Mesothelial cell of epicardium (in vitro differentiated cells): ENCODE measurements at regions not wholly inside any gene's neighbourhood (a gene's known extent, or its start where the extent isn't known, plus 50 kb on each side); places are given as distances from the start of the nearest gene placed in this dataset.

Experiments used
- DNase-seq, 2 experiments: peaks; one replicate each; pipeline ENCODE4 v3.0.0; 2021; ENCODE audit warnings: low spot score in 2 of 2; ENCODE audit not compliant: unreplicated experiment in 2 of 2
- H3K27ac Mint-ChIP-seq: 2 replicates; pipeline ENCODE4 v1.8.0; 2021; ENCODE audit warnings: mixed read lengths
- H3K27me3 Mint-ChIP-seq: 2 replicates; pipeline ENCODE4 v1.8.0; 2021; ENCODE audit warnings: low read depth, mixed read lengths
- H3K36me3 Mint-ChIP-seq: 2 replicates; pipeline ENCODE4 v1.8.0; 2021; ENCODE audit warnings: mixed read lengths
- H3K4me1 Mint-ChIP-seq: 2 replicates; pipeline ENCODE4 v1.8.0; 2021; ENCODE audit warnings: mixed read lengths
- H3K4me3 Mint-ChIP-seq: 2 replicates; pipeline ENCODE4 v1.8.0; 2021; ENCODE audit warnings: mild to moderate bottlenecking, moderate library complexity, mixed read lengths
- H3K9me3 Mint-ChIP-seq: 2 replicates; pipeline ENCODE4 v1.8.0; 2021; ENCODE audit warnings: mixed read lengths
- TF ChIP-seq, protein P1 (sequence below): fragments of 200-600 bp; sonication (generic); IDR thresholded peaks from one replicate; pipeline ENCODE4 v1.5.0; 2021; ENCODE audit warnings: antibody characterized with exemption; ENCODE audit not compliant: unreplicated experiment

DNA sequence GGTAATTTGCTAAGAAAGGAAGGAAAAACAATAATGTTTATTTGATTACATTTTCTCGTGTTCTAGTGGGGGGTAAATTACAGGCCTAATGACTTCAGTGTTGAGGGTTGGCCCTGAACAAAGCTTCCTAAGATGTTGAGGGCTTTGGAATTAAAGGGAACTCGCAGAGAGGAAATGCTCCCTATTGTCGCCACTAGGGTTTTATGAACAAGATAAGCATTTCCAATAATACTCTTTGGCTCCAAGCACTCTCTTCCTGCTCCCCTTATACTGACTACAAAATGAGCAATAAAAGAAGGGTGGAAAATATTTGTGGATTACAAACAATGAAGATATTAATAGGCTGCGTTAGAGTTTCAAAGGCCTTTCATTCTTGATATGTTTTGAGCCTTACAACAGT, 363.6 kb downstream of the HS3ST3B1 start:
- no peaks in the 10 kb centered on the region for H3K36me3 Mint-ChIP-seq
- no peak overlapping the region for H3K4me3 Mint-ChIP-seq
- H3K9me3 Mint-ChIP-seq = peaks cover 3% of the 10 kb centered on the region
- TF ChIP-seq, protein P1, sequence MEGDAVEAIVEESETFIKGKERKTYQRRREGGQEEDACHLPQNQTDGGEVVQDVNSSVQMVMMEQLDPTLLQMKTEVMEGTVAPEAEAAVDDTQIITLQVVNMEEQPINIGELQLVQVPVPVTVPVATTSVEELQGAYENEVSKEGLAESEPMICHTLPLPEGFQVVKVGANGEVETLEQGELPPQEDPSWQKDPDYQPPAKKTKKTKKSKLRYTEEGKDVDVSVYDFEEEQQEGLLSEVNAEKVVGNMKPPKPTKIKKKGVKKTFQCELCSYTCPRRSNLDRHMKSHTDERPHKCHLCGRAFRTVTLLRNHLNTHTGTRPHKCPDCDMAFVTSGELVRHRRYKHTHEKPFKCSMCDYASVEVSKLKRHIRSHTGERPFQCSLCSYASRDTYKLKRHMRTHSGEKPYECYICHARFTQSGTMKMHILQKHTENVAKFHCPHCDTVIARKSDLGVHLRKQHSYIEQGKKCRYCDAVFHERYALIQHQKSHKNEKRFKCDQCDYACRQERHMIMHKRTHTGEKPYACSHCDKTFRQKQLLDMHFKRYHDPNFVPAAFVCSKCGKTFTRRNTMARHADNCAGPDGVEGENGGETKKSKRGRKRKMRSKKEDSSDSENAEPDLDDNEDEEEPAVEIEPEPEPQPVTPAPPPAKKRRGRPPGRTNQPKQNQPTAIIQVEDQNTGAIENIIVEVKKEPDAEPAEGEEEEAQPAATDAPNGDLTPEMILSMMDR = no peak
- no peak for DNase-seq
- no peak overlapping the region for H3K27ac Mint-ChIP-seq
- peaks cover 21% of the 10 kb centered on the region for H3K27me3 Mint-ChIP-seq
- H3K4me1 Mint-ChIP-seq = no peaks in the 10 kb centered on the region

DNA sequence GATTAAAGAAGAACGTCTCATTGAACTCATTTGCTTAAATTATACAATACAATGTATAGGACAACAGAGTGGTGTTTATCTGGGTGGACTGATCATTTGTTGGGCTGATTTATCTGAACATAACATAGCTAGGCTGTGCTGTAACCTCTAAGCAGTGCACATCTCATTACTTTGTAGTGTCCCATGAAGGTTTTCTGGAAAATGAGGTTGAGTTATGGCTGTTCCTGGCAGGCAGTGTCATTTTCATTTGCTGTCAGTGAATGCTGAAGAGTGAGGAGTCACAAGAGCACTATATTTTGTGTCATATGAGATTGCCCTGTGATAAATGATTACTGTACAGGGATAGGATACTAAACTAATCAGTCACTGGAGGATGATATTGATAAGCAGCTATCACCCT, 340.2 kb downstream of the HS3ST3B1 start:
- no peak overlapping the region for H3K27ac Mint-ChIP-seq
- no peak overlapping the region for H3K4me3 Mint-ChIP-seq
- no peak for DNase-seq
- H3K36me3 Mint-ChIP-seq = no peaks in the 10 kb centered on the region
- H3K4me1 Mint-ChIP-seq = no peaks in the 10 kb centered on the region
- H3K27me3 Mint-ChIP-seq = peaks cover 21% of the 10 kb centered on the region
- TF ChIP-seq, protein P1 = no peak
- peaks cover 5% of the 10 kb centered on the region for H3K9me3 Mint-ChIP-seq

GRCh38 chr17:14637260-14637659, 336.4 kb downstream of the HS3ST3B1 start:
- no peaks in the 10 kb centered on the region for H3K36me3 Mint-ChIP-seq
- no peaks in the 10 kb centered on the region for H3K4me1 Mint-ChIP-seq
- H3K27ac Mint-ChIP-seq = no peak overlapping the region
- no peak for DNase-seq
- TF ChIP-seq, protein P1 = no peak
- no peaks in the 10 kb centered on the region for H3K9me3 Mint-ChIP-seq
- H3K27me3 Mint-ChIP-seq = peaks cover 19% of the 10 kb centered on the region
- H3K4me3 Mint-ChIP-seq = no peak overlapping the region

DNA sequence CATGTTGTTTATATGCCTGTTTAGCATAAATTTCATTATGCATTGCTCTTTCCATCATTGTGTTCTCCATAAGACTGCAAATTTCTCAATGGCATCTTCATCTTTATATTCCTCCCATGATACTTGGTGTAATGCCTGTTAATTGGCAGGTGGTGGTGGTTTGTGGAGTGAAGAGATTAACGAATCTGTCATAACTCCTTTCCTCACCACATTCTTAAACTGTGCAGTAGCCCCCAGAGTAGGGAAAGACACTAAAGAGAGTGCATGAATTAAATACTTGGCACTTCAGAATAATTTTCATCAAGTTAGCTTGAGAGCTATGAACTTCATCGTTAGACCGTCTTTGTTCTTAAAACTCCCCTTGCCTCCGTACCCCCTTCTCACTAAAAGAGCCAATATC, 329.7 kb downstream of the HS3ST3B1 start:
- no peaks in the 10 kb centered on the region for H3K9me3 Mint-ChIP-seq
- TF ChIP-seq, protein P1 = no peak
- H3K27me3 Mint-ChIP-seq = peaks cover 16% of the 10 kb centered on the region
- no peak overlapping the region for H3K27ac Mint-ChIP-seq
- H3K36me3 Mint-ChIP-seq = no peaks in the 10 kb centered on the region
- no peaks in the 10 kb centered on the region for H3K4me1 Mint-ChIP-seq
- H3K4me3 Mint-ChIP-seq = no peak overlapping the region
- DNase-seq = no peak

- Mint-ChIP-seq H3K27ac (no peak overlapping the region), H3K27me3 (peaks cover 19% of the 10 kb centered on the region), H3K4me1 (no peaks in the 10 kb centered on the region), H3K4me3 (no peak overlapping the region), H3K9me3 (no peaks in the 10 kb centered on the region), H3K36me3 (no peaks in the 10 kb centered on the region)
- TF ChIP-seq, protein P1 = no peak
- no peak for DNase-seq
These were observed 329.2 kb downstream of the HS3ST3B1 start for GRCh38 chr17:14630046-14630445.

- peaks cover 19% of the 10 kb centered on the region for H3K27me3 Mint-ChIP-seq
- H3K9me3 Mint-ChIP-seq = peaks cover 4% of the 10 kb centered on the region
- H3K27ac Mint-ChIP-seq = peak overlapping the region; percentile 66
- no peak overlapping the region for H3K4me3 Mint-ChIP-seq
- no peak for DNase-seq
- TF ChIP-seq, protein P1 = no peak
- H3K4me1 Mint-ChIP-seq = peaks cover 15% of the 10 kb centered on the region
- H3K36me3 Mint-ChIP-seq = no peaks in the 10 kb centered on the region
These were observed 321.8 kb downstream of the HS3ST3B1 start for GRCh38 chr17:14622615-14623101.
